Keratinocyte (primary cell): ENCODE measurements at regions not wholly inside any gene's neighbourhood (a gene's known extent, or its start where the extent isn't known, plus 50 kb on each side); places are given as distances from the start of the nearest gene placed in this dataset.

Experiments
- CTCF ChIP-seq, 3 experiments: IDR thresholded peaks in 1 of 3; conservative IDR thresholded peaks in 1 of 3; optimal IDR thresholded peaks in 1 of 3; 2 replicates in 2 of 3; 3 replicates in 1 of 3; pipeline versions ENCODE3 to v1.5.1; 2011; ENCODE audit warnings: low read length in 3 of 3, mild to moderate bottlenecking in 3 of 3, moderate library complexity in 2 of 3, control low read depth in 1 of 3, inconsistent platforms in 1 of 3; ENCODE audit not compliant: insufficient read depth in 2 of 3; ENCODE audit errors: extremely low read depth in 1 of 3
- EZH2 ChIP-seq: IDR thresholded peaks from one replicate; pipeline ENCODE4 v1.6.1; 2012; ENCODE audit warnings: inconsistent platforms, mild to moderate bottlenecking, low read length, moderate library complexity

- no peak for TF ChIP-seq CTCF (optimal IDR thresholded peaks at IDR 0.05 in 1 of 3, IDR thresholded peaks at IDR 0.05 in 1 of 3, conservative IDR thresholded peaks at IDR 0.05 in 1 of 3; ENCODE audit: extremely low read depth in 1 of 3, insufficient read depth in 2 of 3, low read length in 3 of 3)
- no peak for TF ChIP-seq EZH2
These were observed 108.3 kb downstream of the PCSK1 start for GRCh38 chr5:96324708-96325107.
